Endothelial cell of umbilical vein (primary cell): ENCODE measurements at regions not wholly inside any gene's neighbourhood (a gene's known extent, or its start where the extent isn't known, plus 50 kb on each side); places are given as distances from the start of the nearest gene placed in this dataset.

Source experiments
- BruUV-seq: library from RNA; stranded (reverse); fragments of 400-500 nt; replicated peaks from 2 replicates; lab custom pipeline; 2021; lab: Mats Ljungman, UMichigan
- CTCF ChIA-PET: fragments of 300-600, 350-600 bp; sonication (Branson Sonifier 250); formaldehyde crosslinking; loops from one replicate; lab custom pipeline; 2021; ENCODE audit warnings: antibody characterized with exemption, inconsistent platforms; lab: Charles Lee
- POLR2A ChIA-PET: fragments of 300-600, 350-600 bp; sonication (Branson Sonifier 250); formaldehyde crosslinking; loops from one replicate; lab custom pipeline; 2021; ENCODE audit warnings: antibody characterized with exemption, inconsistent platforms; lab: Charles Lee
- DNase-seq: peaks from one replicate; pipeline ENCODE4 v3.0.0-alpha.2; 2011; ENCODE audit warnings: low read depth, low spot score
- FAIRE-seq: peaks from 2 replicates; lab custom pipeline; 2011; peaks lifted over from hg19 to GRCh38; lab: Jason Lieb, UNC
- H2AFZ ChIP-seq: 2 replicates; pipeline ENCODE4 v1.6.0; 2012; ENCODE audit warnings: low read depth, low read length, control low read depth, inconsistent platforms
- H3K27ac ChIP-seq: 2 replicates; pipeline ENCODE4 v1.5.1; 2011; ENCODE audit warnings: low read depth, mild to moderate bottlenecking, control low read depth, low read length, moderate library complexity; ENCODE audit not compliant: insufficient read depth
- H3K27me3 ChIP-seq, 2 experiments: 2 replicates each; pipeline versions ENCODE4 v1.6.0 to v1.6.1; 2011; ENCODE audit warnings: low read length in 2 of 2, mixed read lengths in 1 of 2; ENCODE audit not compliant: control insufficient read depth in 2 of 2, insufficient read depth in 2 of 2
- H3K36me3 ChIP-seq, 2 experiments: 2 replicates in 1 of 2; 3 replicates in 1 of 2; pipeline ENCODE4 v1.5.1; 2011; ENCODE audit warnings: low read length in 2 of 2, mild to moderate bottlenecking in 1 of 2, moderate library complexity in 1 of 2; ENCODE audit not compliant: control insufficient read depth in 2 of 2, insufficient read depth in 2 of 2; ENCODE audit errors: extremely low read depth in 1 of 2
- H3K4me1 ChIP-seq: 3 replicates; pipeline ENCODE4 v1.5.1; 2011; ENCODE audit warnings: mild to moderate bottlenecking, low read length; ENCODE audit not compliant: control insufficient read depth, insufficient read depth; ENCODE audit errors: extremely low read depth
- H3K4me2 ChIP-seq: 2 replicates; pipeline ENCODE4 v1.6.1; 2011; ENCODE audit warnings: low read length, control low read depth, mixed read lengths; ENCODE audit not compliant: insufficient read depth
- H3K4me3 ChIP-seq, 3 experiments: fragments of 200-600 bp in 1 of 3; sonication (generic), shearing (Covaris generic) in 1 of 3; replicated peaks in 1 of 3; 2 replicates each; pipeline ENCODE4 v1.5.1; 2011 to 2016; ENCODE audit warnings: control low read depth in 3 of 3, low read length in 3 of 3, mild to moderate bottlenecking in 2 of 3, inconsistent platforms in 1 of 3, low read depth in 1 of 3, moderate library complexity in 1 of 3; ENCODE audit not compliant: insufficient read depth in 1 of 3
- H3K79me2 ChIP-seq: 2 replicates; pipeline ENCODE4 v1.6.0; 2012; ENCODE audit warnings: low read length, inconsistent platforms; ENCODE audit not compliant: control insufficient read depth, insufficient read depth
- H3K9ac ChIP-seq: replicated peaks from 2 replicates; pipeline ENCODE3; 2011; ENCODE audit warnings: low read length, control low read depth; ENCODE audit not compliant: insufficient read depth; ENCODE audit errors: extremely low read depth
- H3K9me1 ChIP-seq: replicated peaks from 3 replicates; pipeline ENCODE4 v1.6.0; 2011; ENCODE audit warnings: mild to moderate bottlenecking, low read length; ENCODE audit not compliant: control insufficient read depth, insufficient read depth; ENCODE audit errors: extremely low read depth
- H3K9me3 ChIP-seq: replicated peaks from 2 replicates; pipeline ENCODE4 v1.5.1; 2012; ENCODE audit warnings: low read length, inconsistent platforms; ENCODE audit not compliant: control insufficient read depth, insufficient read depth
- H4K20me1 ChIP-seq: replicated peaks from 2 replicates; pipeline ENCODE3; 2011; ENCODE audit warnings: mild to moderate bottlenecking, low read length; ENCODE audit not compliant: control insufficient read depth, insufficient read depth; ENCODE audit errors: extremely low read depth
- EZH2 ChIP-seq: IDR thresholded peaks from 2 replicates; pipeline ENCODE4 v1.6.1; 2012; ENCODE audit warnings: borderline replicate concordance, low read depth, mild to moderate bottlenecking, moderate library complexity, low read length, inconsistent platforms; ENCODE audit not compliant: severe bottlenecking
- FOS ChIP-seq: IDR thresholded peaks from 2 replicates; pipeline ENCODE4 v1.6.1; 2011; ENCODE audit warnings: mild to moderate bottlenecking, low read length, moderate library complexity, borderline replicate concordance; ENCODE audit not compliant: insufficient read depth
- GATA2 ChIP-seq: IDR thresholded peaks from 2 replicates; pipeline ENCODE4 v1.7.0; 2011; ENCODE audit warnings: low read depth, mild to moderate bottlenecking, moderate library complexity, mixed read lengths, low read length; ENCODE audit not compliant: insufficient read length, insufficient read depth
- JUN ChIP-seq: IDR thresholded peaks from 2 replicates; pipeline ENCODE4 v1.6.1; 2011; ENCODE audit warnings: borderline replicate concordance, low read depth; ENCODE audit not compliant: insufficient read length, insufficient read depth
- POLR2A ChIP-seq: IDR thresholded peaks from 2 replicates; pipeline ENCODE4 v1.6.1; 2012; ENCODE audit warnings: low read depth, mild to moderate bottlenecking, control low read depth, low read length
- POLR2AphosphoS5 ChIP-seq: IDR thresholded peaks from 2 replicates; pipeline ENCODE4 v1.6.1; 2012; ENCODE audit warnings: low read depth, mild to moderate bottlenecking, control low read depth, low read length, moderate library complexity; ENCODE audit not compliant: insufficient read depth
- dilution Hi-C: fragments of 300-500 bp; cut with MboI; formaldehyde crosslinking; loops from one replicate; pipeline ENCODE4 v1.15.0; 2019; ENCODE audit warnings: low sequenced_read_pairs; ENCODE audit not compliant: extremely low pct_ligation_motif_present
- intact Hi-C: fragments of 100-400 bp; cut with micrococcal nuclease; formaldehyde crosslinking; loops from one replicate; pipeline ENCODE4 v1.10.0; 2022
- TF ChIP-seq, protein P1 (sequence below): IDR thresholded peaks from 2 replicates; pipeline ENCODE4 v1.6.1; 2011; ENCODE audit not compliant: insufficient read depth, insufficient read length

DNA sequence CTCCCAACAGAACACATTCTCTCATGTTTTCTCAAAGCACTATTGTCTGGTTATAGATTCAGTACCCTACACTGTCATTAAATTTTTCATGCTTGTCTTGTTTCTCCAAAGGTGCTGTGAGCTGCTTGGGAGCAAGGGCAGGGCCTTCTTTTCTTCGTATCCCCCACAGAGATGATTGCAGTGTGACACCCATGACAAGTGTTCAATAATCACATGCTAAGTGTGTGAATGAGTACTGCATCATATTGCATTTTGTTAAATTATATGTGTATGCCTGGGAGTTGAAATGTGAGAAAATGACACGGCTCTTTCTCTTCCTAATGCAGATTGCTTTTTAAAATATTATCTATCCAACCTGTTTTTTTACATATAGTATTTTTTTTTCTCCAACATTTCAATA lies 57.3 kb upstream of the MAGI3 start:
- H2AFZ ChIP-seq, result no peak overlapping the region
- CTCF ChIA-PET, result interaction anchor here (2.7 kb wide), 1 partner anchor 21 kb away, joined by 6 read pairs; no protein-coding TSS in a partner anchor
- intact Hi-C loops, result no loop called here

DNA sequence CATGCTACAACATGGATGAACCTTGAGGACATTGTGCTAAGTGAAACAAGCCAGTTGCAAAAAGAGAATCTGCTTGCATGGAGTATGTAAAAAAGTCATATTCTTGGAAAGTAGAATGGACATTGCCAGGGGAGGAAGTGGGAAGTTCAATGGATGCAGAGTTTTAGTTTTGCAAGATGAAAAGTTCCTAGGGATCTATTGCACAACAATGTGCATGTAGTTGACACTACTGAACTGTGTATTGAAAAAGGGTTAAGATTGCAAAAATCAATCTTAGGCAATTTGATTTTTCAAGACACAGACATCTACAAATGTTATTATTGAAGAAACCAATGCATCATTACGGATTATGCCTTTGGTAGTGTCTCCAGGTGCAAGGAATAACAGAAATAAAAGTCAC lies 50.3 kb upstream of the MAGI3 start:
- intact Hi-C loops, result no loop called here
- no peak overlapping the region for H3K4me2 ChIP-seq
- H3K9me3 ChIP-seq, result no peaks in the 10 kb centered on the region
- DNase-seq (no peak), FAIRE-seq (no peak)
- no peak overlapping the region for H3K27ac ChIP-seq
- H2AFZ ChIP-seq, result no peak overlapping the region
- no peak overlapping the region for H3K9ac ChIP-seq
- H3K4me3 ChIP-seq, result no peak overlapping the region
- H3K79me2 ChIP-seq, result no peaks in the 10 kb centered on the region
- no peaks in the 10 kb centered on the region for H3K9me1 ChIP-seq
- H3K27me3 ChIP-seq, result peaks cover 0 to 8% of the 10 kb centered on the region in 2 experiments
- H3K4me1 ChIP-seq, result no peaks in the 10 kb centered on the region
- no peak for TF ChIP-seq EZH2
- no peaks in the 10 kb centered on the region for H4K20me1 ChIP-seq
- BruUV-seq, result no TSS peak
- dilution Hi-C loops, result no loop called here
- POLR2A ChIA-PET, result no interaction called here
- CTCF ChIA-PET, result no interaction called here
- no peaks in the 10 kb centered on the region for H3K36me3 ChIP-seq

More for the DNA sequence above, 57.3 kb upstream of the MAGI3 start:
- H3K9me3 ChIP-seq, result no peaks in the 10 kb centered on the region
- H3K9ac ChIP-seq, result no peak overlapping the region
- H3K9me1 ChIP-seq, result no peaks in the 10 kb centered on the region
- TF ChIP-seq EZH2, result no peak
- no peak for TF ChIP-seq GATA2
- TF ChIP-seq FOS, result no peak
- TF ChIP-seq POLR2AphosphoS5, result no peak
- TF ChIP-seq, protein P1, sequence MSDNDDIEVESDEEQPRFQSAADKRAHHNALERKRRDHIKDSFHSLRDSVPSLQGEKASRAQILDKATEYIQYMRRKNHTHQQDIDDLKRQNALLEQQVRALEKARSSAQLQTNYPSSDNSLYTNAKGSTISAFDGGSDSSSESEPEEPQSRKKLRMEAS, result no peak
- no peak for TF ChIP-seq JUN
- no peak for TF ChIP-seq POLR2A
- no peak overlapping the region for H3K4me2 ChIP-seq
- no peaks in the 10 kb centered on the region for H3K4me1 ChIP-seq
- POLR2A ChIA-PET, result no interaction called here
- BruUV-seq, result no TSS peak
- H3K36me3 ChIP-seq, result no peaks in the 10 kb centered on the region
- no peak for DNase-seq
- no peaks in the 10 kb centered on the region for H4K20me1 ChIP-seq
- dilution Hi-C loops, result no loop called here
- FAIRE-seq, result no peak
- H3K27ac ChIP-seq, result no peak overlapping the region
- H3K79me2 ChIP-seq, result no peaks in the 10 kb centered on the region
- H3K4me3 ChIP-seq, result no peak overlapping the region
- H3K27me3 ChIP-seq, result peaks cover 1 to 8% of the 10 kb centered on the region in 2 experiments
